Natural killer cell (primary cell): ENCODE measurements at regions not wholly inside any gene's neighbourhood (a gene's known extent, or its start where the extent isn't known, plus 50 kb on each side); places are given as distances from the start of the nearest gene placed in this dataset.

ENCODE experiments used
- ATAC-seq, 3 donors: fragments of 150-1000 bp in 2 of 3; fragments of 200-7000 bp in 1 of 3; cut with Tn5 transposase; 1 replicate in 1 of 3; 2 replicates in 2 of 3; pipeline ENCODE4 v1.10.0; 2021; ENCODE audit warnings: mild to moderate bottlenecking in 2 of 3, moderate library complexity in 2 of 3
- DNase-seq, 2 donors: peaks; one replicate each; pipeline versions ENCODE4 v3.0.0 to v3.0.0-alpha.2; 2013 to 2021; ENCODE audit warnings: mixed read lengths in 1 of 2
- H3K27ac ChIP-seq: one replicate; pipeline ENCODE4 v1.5.1; 2013; ENCODE audit warnings: mild to moderate bottlenecking, low read length
- H3K27me3 ChIP-seq: one replicate; pipeline ENCODE4 v1.6.1; 2013; ENCODE audit warnings: low read length; ENCODE audit not compliant: control insufficient read depth, insufficient read depth
- H3K36me3 ChIP-seq: one replicate; pipeline ENCODE4 v1.6.1; 2013; ENCODE audit warnings: low read length; ENCODE audit not compliant: control insufficient read depth, insufficient read depth
- H3K4me1 ChIP-seq: one replicate; pipeline ENCODE4 v1.6.1; 2013; ENCODE audit warnings: low read length; ENCODE audit not compliant: control insufficient read depth, insufficient read depth
- H3K4me3 ChIP-seq: one replicate; pipeline ENCODE4 v1.5.1; 2013; ENCODE audit warnings: low read length
- H3K9me3 ChIP-seq: one replicate; pipeline ENCODE4 v1.6.1; 2013; ENCODE audit warnings: low read length; ENCODE audit not compliant: control insufficient read depth, insufficient read depth
- H3K27ac Mint-ChIP-seq, 2 donors: one replicate each; pipeline ENCODE4 v1.8.0; 2022; ENCODE audit warnings: mild to moderate bottlenecking in 2 of 2, mixed read lengths in 2 of 2, moderate library complexity in 1 of 2
- H3K27me3 Mint-ChIP-seq, 2 donors: one replicate each; pipeline ENCODE4 v1.8.0; 2022; ENCODE audit warnings: low read depth in 2 of 2, mixed read lengths in 2 of 2
- H3K36me3 Mint-ChIP-seq: one replicate; pipeline ENCODE4 v1.8.0; 2022; ENCODE audit warnings: mixed read lengths
- H3K4me1 Mint-ChIP-seq, 2 donors: one replicate each; pipeline ENCODE4 v1.8.0; 2022; ENCODE audit warnings: mixed read lengths in 2 of 2
- H3K4me3 Mint-ChIP-seq: one replicate; pipeline ENCODE4 v1.8.0; 2022; ENCODE audit warnings: mild to moderate bottlenecking, moderate library complexity, mixed read lengths
- H3K9me3 Mint-ChIP-seq, 2 donors: one replicate each; pipeline ENCODE4 v1.8.0; 2022; ENCODE audit warnings: mixed read lengths in 2 of 2
- WGBS: methylation state at CpG from one replicate; pipeline ENCODE4 v1.1.7; 2013; ENCODE audit warnings: missing lambda C conversion rate; ENCODE audit not compliant: insufficient coverage; 5-methylcytosine and 5-hydroxymethylcytosine counted together
- intact Hi-C: fragments of 100-400 bp; cut with micrococcal nuclease; formaldehyde crosslinking; loops from one replicate; pipeline ENCODE4 v1.14.2; 2022
- TF ChIP-seq, protein P1 (sequence below): fragments of 200-600 bp; IDR thresholded peaks from one replicate; pipeline ENCODE4 v1.8.0; 2022; ENCODE audit warnings: antibody characterized with exemption

DNA sequence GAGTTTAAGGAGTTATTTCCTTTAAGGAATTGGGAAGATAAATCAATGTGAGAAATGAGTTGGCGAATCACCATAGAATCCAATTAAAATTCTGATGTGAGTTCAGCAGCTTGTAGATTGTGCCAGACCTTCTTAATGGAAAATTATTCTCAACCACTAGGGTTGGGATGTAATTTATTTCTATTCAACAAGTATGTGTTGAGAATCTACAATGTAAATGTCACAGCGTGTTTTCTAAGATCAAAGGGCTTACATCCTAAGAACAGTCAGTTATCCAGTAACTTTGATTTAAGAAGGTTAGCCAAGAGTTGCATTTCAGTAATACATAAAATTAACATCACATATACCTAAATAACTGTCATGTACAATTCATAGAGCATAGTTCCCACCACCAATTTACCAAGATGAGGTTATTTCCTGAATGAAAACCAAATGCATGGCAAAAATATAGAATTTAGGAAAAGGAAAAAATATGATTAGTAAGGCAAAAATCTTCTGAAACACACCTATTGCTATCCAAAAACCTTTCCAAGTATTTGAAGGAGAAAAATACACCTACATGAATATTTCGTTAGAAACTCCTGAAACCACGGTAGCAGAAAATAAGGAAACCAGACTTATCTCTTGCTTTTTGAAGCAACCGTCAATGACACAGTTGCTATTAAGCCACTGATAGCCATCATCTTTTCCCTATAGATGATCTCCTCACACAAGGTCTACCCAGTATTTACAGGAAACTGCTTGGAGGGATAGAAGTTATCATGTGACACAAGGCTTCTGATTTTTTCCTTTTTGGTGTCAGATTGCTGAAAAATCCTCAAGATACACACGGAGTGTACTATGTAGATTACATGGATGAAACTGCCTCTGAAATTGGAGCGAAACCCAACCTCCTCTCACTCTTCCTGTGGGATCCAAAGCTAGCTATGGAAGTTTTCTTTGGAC, 259.4 kb upstream of the POGK start:
- Mint-ChIP-seq H3K27ac (no peak overlapping the region), H3K27me3 (peaks cover 7 to 10% of the 10 kb centered on the region in 2 donors), H3K9me3 (peaks cover 2 to 4% of the 10 kb centered on the region in 2 donors), H3K4me1 (no peaks in the 10 kb centered on the region), H3K4me3 (no peak overlapping the region), H3K36me3 (no peaks in the 10 kb centered on the region)
- TF ChIP-seq, protein P1, sequence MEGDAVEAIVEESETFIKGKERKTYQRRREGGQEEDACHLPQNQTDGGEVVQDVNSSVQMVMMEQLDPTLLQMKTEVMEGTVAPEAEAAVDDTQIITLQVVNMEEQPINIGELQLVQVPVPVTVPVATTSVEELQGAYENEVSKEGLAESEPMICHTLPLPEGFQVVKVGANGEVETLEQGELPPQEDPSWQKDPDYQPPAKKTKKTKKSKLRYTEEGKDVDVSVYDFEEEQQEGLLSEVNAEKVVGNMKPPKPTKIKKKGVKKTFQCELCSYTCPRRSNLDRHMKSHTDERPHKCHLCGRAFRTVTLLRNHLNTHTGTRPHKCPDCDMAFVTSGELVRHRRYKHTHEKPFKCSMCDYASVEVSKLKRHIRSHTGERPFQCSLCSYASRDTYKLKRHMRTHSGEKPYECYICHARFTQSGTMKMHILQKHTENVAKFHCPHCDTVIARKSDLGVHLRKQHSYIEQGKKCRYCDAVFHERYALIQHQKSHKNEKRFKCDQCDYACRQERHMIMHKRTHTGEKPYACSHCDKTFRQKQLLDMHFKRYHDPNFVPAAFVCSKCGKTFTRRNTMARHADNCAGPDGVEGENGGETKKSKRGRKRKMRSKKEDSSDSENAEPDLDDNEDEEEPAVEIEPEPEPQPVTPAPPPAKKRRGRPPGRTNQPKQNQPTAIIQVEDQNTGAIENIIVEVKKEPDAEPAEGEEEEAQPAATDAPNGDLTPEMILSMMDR, result no peak
- Histone ChIP-seq H3K27me3 (no peaks in the 10 kb centered on the region), H3K27ac (no peak overlapping the region), H3K4me3 (no peak overlapping the region), H3K4me1 (no peaks in the 10 kb centered on the region), H3K36me3 (no peaks in the 10 kb centered on the region), H3K9me3 (no peaks in the 10 kb centered on the region)
- intact Hi-C loops, result no loop called here
- DNase-seq, result no peak
- ATAC-seq, result no peak
- WGBS, result 86% methylated on average over 4 of the region's 7 CpGs

DNA sequence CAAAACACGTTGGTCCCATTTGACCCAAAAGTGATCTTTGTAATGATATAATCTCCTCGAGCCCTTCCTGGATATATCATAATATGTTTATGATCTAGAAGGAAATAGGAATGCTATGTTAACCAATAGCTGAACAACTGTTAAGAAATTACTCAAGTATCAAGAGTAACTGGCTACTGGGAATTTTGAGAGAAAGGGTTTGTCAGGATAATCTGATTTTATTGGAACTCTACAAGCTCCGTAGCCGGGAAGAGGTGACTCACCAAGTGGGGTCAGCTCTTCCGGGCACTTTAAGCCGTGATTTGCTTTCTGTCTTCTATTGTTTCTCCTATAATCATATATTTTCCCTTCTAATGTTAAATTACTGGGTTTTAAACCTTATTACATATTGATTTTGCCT, 250.5 kb upstream of the POGK start:
- Mint-ChIP-seq H3K4me3 (no peak overlapping the region), H3K27ac (no peak overlapping the region), H3K36me3 (no peaks in the 10 kb centered on the region), H3K27me3 (peaks cover 6% of the 10 kb centered on the region in 2 donors), H3K4me1 (no peaks in the 10 kb centered on the region), H3K9me3 (peaks cover 0 to 2% of the 10 kb centered on the region in 2 donors)
- Histone ChIP-seq H3K4me1 (no peaks in the 10 kb centered on the region), H3K9me3 (no peaks in the 10 kb centered on the region), H3K4me3 (no peak overlapping the region), H3K27ac (no peak overlapping the region), H3K27me3 (no peaks in the 10 kb centered on the region), H3K36me3 (no peaks in the 10 kb centered on the region)
- intact Hi-C loops, result no loop called here
- DNase-seq (no peak), ATAC-seq (no peak)
- TF ChIP-seq, protein P1, result no peak
- WGBS, result 81% methylated on average over 5 of the region's 6 CpGs

DNA sequence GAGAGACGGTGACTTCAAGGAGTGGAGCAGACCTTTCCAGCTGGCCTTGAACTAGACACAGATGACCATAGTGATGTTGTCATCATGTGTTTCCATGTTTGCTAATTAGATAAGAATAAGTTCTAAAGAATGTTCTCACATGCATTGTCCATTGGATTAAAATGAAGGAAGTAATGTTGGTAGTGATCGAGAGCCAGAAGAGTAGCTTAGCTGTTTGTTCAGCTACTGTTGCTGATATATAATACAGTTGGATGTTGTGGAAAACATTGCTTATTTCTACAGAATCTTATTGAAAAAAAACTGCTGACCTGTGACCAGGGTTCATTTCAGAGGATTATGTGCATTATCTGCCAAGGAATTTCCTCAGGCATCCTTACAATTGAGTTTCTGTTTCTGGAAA, 249.1 kb upstream of the POGK start:
- H3K27me3 ChIP-seq, result no peaks in the 10 kb centered on the region
- no peaks in the 10 kb centered on the region for H3K9me3 ChIP-seq
- no peak for DNase-seq
- intact Hi-C loops, result no loop called here
- Mint-ChIP-seq H3K4me3 (no peak overlapping the region), H3K36me3 (no peaks in the 10 kb centered on the region), H3K9me3 (peaks cover 0 to 5% of the 10 kb centered on the region in 2 donors), H3K27me3 (peaks cover 10% of the 10 kb centered on the region in 2 donors), H3K4me1 (no peaks in the 10 kb centered on the region), H3K27ac (no peak overlapping the region)
- ATAC-seq, result no peak
- H3K4me3 ChIP-seq, result no peak overlapping the region
- no peak overlapping the region for H3K27ac ChIP-seq
- H3K36me3 ChIP-seq, result no peaks in the 10 kb centered on the region
- 98% methylated on average over 2 of the region's 2 CpGs for WGBS
- TF ChIP-seq, protein P1, result no peak
- H3K4me1 ChIP-seq, result no peaks in the 10 kb centered on the region
